ENCODE measurements at regions not wholly inside any gene's neighbourhood (a gene's known extent, or its start where the extent isn't known, plus 50 kb on each side); places are given as distances from the start of the nearest gene placed in this dataset.
A peak's percentile ranks its signal among the peaks of the same experiment; 100 is the strongest.

DNA sequence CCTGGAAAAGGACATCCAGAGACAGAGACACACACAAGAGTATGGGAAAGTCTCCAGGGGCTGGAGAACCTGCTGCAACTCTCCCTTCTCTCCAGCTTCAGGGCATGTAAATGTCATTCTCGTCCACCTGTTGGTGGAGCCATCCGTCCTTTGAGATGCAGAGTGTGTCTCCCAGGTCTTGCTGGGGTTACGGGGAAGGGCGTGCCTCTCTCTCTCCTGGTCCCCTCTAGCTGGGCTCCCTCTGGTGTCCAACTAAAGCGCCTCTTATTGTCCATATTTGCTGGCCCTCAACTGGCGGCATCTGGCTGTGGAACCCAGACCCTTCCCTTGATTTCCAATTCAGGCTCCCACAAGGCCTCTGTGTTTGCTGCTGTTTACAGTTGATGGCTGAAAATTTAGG lies 244.1 kb downstream of the BMP7 start:
- Histone ChIP-seq H3K9me3 (ENCODE audit: low read length) (no peaks in the 10 kb centered on the region), H3K36me3 (ENCODE audit: insufficient read depth, low read length) (no peaks in the 10 kb centered on the region), H3K4me1 (ENCODE audit: insufficient read depth, low read length) (no peaks in the 10 kb centered on the region), H3K27ac (ENCODE audit: low read depth, low read length) (no peak overlapping the region), H3K4me3 (ENCODE audit: low read length) (no peak overlapping the region), H3K27me3 (ENCODE audit: insufficient read depth, low read length, poor library complexity, severe bottlenecking) (peaks cover 4% of the 10 kb centered on the region)
- Mint-ChIP-seq H3K27me3 (peaks cover 8 to 19% of the 10 kb centered on the region in 2 donors), H3K4me1 (no peaks in the 10 kb centered on the region), H3K9me3 (peaks cover 0 to 3% (median 0%) of the 10 kb centered on the region in 5 donors), H3K4me3 (no peak overlapping the region), H3K27ac (no peak overlapping the region), H3K36me3 (no peaks in the 10 kb centered on the region)
- ChIA-PET CTCF (no interaction called here), POLR2A (no interaction called here)
- DNase-seq: no peak

DNA sequence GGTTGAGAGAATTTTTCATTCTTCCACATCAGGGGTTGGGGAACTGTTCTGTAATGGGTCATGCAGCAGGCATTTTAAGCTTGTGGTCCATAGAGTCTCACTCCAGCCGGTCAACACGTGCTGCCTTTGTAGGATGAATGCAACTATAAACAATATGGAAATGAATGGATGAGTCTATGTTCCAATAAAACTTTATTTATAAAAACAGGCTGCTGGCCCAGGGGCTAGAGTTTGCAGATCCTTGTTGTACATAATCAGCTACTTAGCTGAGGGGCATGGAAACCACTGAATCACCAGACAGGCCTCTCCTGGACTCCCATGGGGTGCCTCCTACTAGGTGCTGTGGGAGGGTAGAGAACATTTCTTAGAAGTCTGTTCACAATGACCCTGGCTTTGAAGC lies 243.4 kb downstream of the BMP7 start:
- Histone ChIP-seq H3K9me3 (ENCODE audit: low read length) (no peaks in the 10 kb centered on the region), H3K27me3 (ENCODE audit: insufficient read depth, low read length, poor library complexity, severe bottlenecking) (peaks cover 4% of the 10 kb centered on the region), H3K36me3 (ENCODE audit: insufficient read depth, low read length) (no peaks in the 10 kb centered on the region), H3K4me1 (ENCODE audit: insufficient read depth, low read length) (no peaks in the 10 kb centered on the region), H3K27ac (ENCODE audit: low read depth, low read length) (no peak overlapping the region), H3K4me3 (ENCODE audit: low read length) (no peak overlapping the region)
- no peak overlapping the region for H3K4me3 Mint-ChIP-seq
- no peak for DNase-seq
- no peaks in the 10 kb centered on the region for H3K36me3 Mint-ChIP-seq
- no peaks in the 10 kb centered on the region for H3K4me1 Mint-ChIP-seq
- peaks cover 8 to 19% of the 10 kb centered on the region in 2 donors for H3K27me3 Mint-ChIP-seq
- peaks cover 0 to 3% (median 0%) of the 10 kb centered on the region in 5 donors for H3K9me3 Mint-ChIP-seq
- ChIA-PET CTCF (no interaction called here), POLR2A (no interaction called here)
- H3K27ac Mint-ChIP-seq: no peak overlapping the region

DNA sequence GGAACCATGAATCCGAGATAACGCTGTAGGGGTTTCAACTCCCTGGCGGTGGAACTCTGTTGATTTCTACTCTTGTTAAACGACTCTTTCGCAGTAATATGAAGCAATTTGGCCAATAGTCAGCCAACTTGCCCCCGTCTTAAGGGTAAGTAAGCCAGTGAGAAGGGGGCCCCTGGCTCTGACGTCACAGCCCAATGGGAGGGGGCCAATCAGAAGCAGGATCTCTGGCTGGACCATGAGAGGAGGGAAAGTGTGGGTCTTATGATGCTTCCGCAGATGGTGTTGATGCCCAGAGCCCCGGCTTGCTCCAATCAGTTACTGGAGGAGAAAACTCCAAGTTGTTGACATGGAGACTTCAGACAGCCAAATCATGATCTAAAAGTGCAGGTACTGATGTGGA lies 242.4 kb downstream of the BMP7 start:
- DNase-seq: no peak
- Mint-ChIP-seq H3K36me3 (no peaks in the 10 kb centered on the region), H3K27me3 (peaks cover 7 to 23% of the 10 kb centered on the region in 2 donors), H3K9me3 (peaks cover 0 to 2% (median 0%) of the 10 kb centered on the region in 5 donors), H3K4me1 (no peaks in the 10 kb centered on the region), H3K27ac (no peak overlapping the region), H3K4me3 (no peak overlapping the region)
- POLR2A ChIA-PET: no interaction called here
- CTCF ChIA-PET: no interaction called here
- Histone ChIP-seq H3K4me1 (ENCODE audit: insufficient read depth, low read length) (no peaks in the 10 kb centered on the region), H3K36me3 (ENCODE audit: insufficient read depth, low read length) (no peaks in the 10 kb centered on the region), H3K27ac (ENCODE audit: low read depth, low read length) (no peak overlapping the region), H3K4me3 (ENCODE audit: low read length) (no peak overlapping the region), H3K9me3 (ENCODE audit: low read length) (no peaks in the 10 kb centered on the region), H3K27me3 (ENCODE audit: insufficient read depth, low read length, poor library complexity, severe bottlenecking) (peaks cover 4% of the 10 kb centered on the region)

DNA sequence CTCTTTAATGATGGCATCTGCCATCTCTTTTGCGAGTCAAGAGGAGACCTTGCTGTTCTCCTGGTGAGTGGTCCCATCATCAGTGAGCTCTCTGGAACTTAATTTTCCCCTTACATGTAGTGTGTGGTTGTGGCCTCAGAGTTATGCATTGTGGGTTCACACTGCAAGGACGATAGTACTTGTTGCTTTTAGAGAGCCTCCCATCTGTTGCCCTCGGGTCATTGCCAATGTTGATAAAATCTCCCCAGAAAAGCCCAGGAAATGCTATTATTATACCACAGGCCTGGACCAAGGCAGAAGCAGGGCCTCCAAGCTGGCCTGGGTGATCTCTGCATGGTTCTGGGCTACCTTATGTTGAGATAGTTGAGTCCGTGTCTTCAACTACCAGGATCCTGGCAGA lies 241.6 kb downstream of the BMP7 start:
- CTCF ChIA-PET: no interaction called here
- POLR2A ChIA-PET: no interaction called here
- Mint-ChIP-seq H3K9me3 (peaks cover 0 to 2% (median 0%) of the 10 kb centered on the region in 5 donors), H3K4me1 (no peaks in the 10 kb centered on the region), H3K4me3 (no peak overlapping the region), H3K36me3 (no peaks in the 10 kb centered on the region), H3K27ac (peak overlapping the region in 1 of 8 donors; percentile 68), H3K27me3 (peaks cover 7 to 29% of the 10 kb centered on the region in 2 donors)
- no peak for DNase-seq
- peaks cover 4% of the 10 kb centered on the region for H3K27me3 ChIP-seq (ENCODE audit: insufficient read depth, low read length, poor library complexity, severe bottlenecking)
- no peak overlapping the region for H3K4me3 ChIP-seq (ENCODE audit: low read length)
- no peak overlapping the region for H3K27ac ChIP-seq (ENCODE audit: low read depth, low read length)
- no peaks in the 10 kb centered on the region for H3K36me3 ChIP-seq (ENCODE audit: insufficient read depth, low read length)
- H3K9me3 ChIP-seq (ENCODE audit: low read length): no peaks in the 10 kb centered on the region
- no peaks in the 10 kb centered on the region for H3K4me1 ChIP-seq (ENCODE audit: insufficient read depth, low read length)

DNA sequence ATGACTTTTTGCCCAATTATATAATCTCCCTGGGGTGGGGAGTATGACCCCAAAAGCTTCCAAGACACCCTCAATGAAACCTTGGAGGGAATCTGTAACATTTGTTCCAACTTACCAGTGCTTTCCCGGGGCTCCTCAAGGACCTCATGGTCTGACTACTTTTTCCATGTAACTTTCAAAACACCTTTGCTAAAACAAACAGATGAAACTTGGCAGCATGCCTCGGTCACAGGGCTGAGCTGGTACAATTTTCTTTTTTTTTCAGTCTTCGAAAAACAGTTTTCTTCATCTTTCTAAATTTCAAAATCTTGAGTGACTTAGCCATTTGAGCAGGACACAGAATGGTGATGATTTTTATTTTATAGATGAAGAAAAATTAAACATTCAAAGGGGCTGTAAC lies 241.2 kb downstream of the BMP7 start:
- H3K4me1 Mint-ChIP-seq: no peaks in the 10 kb centered on the region
- H3K4me3 Mint-ChIP-seq: no peak overlapping the region
- H3K9me3 Mint-ChIP-seq: peaks cover 0 to 2% (median 0%) of the 10 kb centered on the region in 5 donors
- H3K27ac Mint-ChIP-seq: no peak overlapping the region
- H3K27me3 Mint-ChIP-seq: peaks cover 4 to 25% of the 10 kb centered on the region in 2 donors
- Histone ChIP-seq H3K4me1 (ENCODE audit: insufficient read depth, low read length) (no peaks in the 10 kb centered on the region), H3K36me3 (ENCODE audit: insufficient read depth, low read length) (no peaks in the 10 kb centered on the region), H3K27ac (ENCODE audit: low read depth, low read length) (no peak overlapping the region), H3K9me3 (ENCODE audit: low read length) (no peaks in the 10 kb centered on the region), H3K4me3 (ENCODE audit: low read length) (no peak overlapping the region), H3K27me3 (ENCODE audit: insufficient read depth, low read length, poor library complexity, severe bottlenecking) (peaks cover 4% of the 10 kb centered on the region)
- no peak for DNase-seq
- POLR2A ChIA-PET: no interaction called here
- H3K36me3 Mint-ChIP-seq: no peaks in the 10 kb centered on the region
- CTCF ChIA-PET: no interaction called here

DNA sequence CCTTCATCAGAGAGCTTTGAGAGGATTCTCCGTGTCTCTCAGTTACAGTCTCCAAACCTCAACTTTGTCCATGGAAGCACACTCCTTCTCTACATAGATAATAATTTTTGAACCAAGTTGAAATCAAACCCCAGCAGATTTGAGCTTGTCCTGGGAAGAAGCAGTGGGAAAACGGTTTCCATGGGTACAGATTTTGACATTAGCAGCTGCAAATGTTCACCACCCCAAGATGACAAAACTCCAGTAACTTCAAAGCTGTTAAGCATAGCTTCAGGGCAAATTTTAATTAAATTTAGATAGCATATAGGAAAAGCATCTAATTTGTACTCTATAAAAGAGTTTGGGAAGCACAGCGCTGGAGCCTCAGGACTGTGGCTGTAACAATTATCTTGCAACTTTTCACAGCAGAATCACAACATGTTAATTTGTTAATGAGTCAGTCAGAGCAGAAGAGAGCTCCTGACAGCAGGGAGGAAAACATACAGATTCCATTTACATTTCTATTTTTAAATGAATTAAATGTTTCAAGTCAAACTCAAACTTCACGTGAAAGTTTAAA lies 240.7 kb downstream of the BMP7 start:
- DNase-seq: no peak
- Histone ChIP-seq H3K27ac (ENCODE audit: low read depth, low read length) (no peak overlapping the region), H3K4me3 (ENCODE audit: low read length) (no peak overlapping the region), H3K9me3 (ENCODE audit: low read length) (no peaks in the 10 kb centered on the region), H3K4me1 (ENCODE audit: insufficient read depth, low read length) (no peaks in the 10 kb centered on the region), H3K36me3 (ENCODE audit: insufficient read depth, low read length) (no peaks in the 10 kb centered on the region), H3K27me3 (ENCODE audit: insufficient read depth, low read length, poor library complexity, severe bottlenecking) (peaks cover under 1% of the 10 kb centered on the region)
- ChIA-PET POLR2A (no interaction called here), CTCF (no interaction called here)
- no peak overlapping the region for H3K27ac Mint-ChIP-seq
- H3K9me3 Mint-ChIP-seq: peaks cover 0 to 2% (median 0%) of the 10 kb centered on the region in 5 donors
- H3K27me3 Mint-ChIP-seq: peaks cover 4 to 20% of the 10 kb centered on the region in 2 donors
- H3K4me1 Mint-ChIP-seq: no peaks in the 10 kb centered on the region
- H3K36me3 Mint-ChIP-seq: no peaks in the 10 kb centered on the region
- no peak overlapping the region for H3K4me3 Mint-ChIP-seq

DNA sequence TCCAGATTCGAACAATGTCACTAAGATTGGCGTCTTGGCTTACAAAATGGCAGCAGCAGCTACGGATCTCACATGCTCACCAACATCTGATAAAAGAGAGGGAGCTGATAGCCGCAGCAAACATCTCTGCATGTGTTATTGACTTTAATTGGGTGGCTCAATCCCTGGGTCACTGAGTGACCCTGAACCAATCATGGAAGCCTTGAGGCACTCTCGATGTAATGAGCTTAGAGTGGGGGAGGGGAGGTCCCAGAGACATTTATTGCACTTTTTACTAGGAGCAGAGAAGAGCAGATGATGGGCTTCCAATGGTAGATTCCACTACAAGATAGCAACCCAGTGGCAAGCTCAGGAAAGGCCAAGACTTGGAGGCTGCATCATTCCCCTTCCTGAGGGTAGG lies 238.7 kb downstream of the BMP7 start:
- no peaks in the 10 kb centered on the region for H3K36me3 ChIP-seq (ENCODE audit: insufficient read depth, low read length)
- Mint-ChIP-seq H3K27ac (no peak overlapping the region), H3K36me3 (no peaks in the 10 kb centered on the region), H3K4me1 (no peaks in the 10 kb centered on the region), H3K9me3 (peaks cover 0 to 5% (median 0%) of the 10 kb centered on the region in 5 donors), H3K4me3 (no peak overlapping the region), H3K27me3 (peaks cover 2 to 11% of the 10 kb centered on the region in 2 donors)
- H3K27me3 ChIP-seq (ENCODE audit: insufficient read depth, low read length, poor library complexity, severe bottlenecking): no peaks in the 10 kb centered on the region
- no peak overlapping the region for H3K4me3 ChIP-seq (ENCODE audit: low read length)
- no peaks in the 10 kb centered on the region for H3K9me3 ChIP-seq (ENCODE audit: low read length)
- CTCF ChIA-PET: no interaction called here
- POLR2A ChIA-PET: no interaction called here
- no peaks in the 10 kb centered on the region for H3K4me1 ChIP-seq (ENCODE audit: insufficient read depth, low read length)
- no peak for DNase-seq
- no peak overlapping the region for H3K27ac ChIP-seq (ENCODE audit: low read depth, low read length)

DNA sequence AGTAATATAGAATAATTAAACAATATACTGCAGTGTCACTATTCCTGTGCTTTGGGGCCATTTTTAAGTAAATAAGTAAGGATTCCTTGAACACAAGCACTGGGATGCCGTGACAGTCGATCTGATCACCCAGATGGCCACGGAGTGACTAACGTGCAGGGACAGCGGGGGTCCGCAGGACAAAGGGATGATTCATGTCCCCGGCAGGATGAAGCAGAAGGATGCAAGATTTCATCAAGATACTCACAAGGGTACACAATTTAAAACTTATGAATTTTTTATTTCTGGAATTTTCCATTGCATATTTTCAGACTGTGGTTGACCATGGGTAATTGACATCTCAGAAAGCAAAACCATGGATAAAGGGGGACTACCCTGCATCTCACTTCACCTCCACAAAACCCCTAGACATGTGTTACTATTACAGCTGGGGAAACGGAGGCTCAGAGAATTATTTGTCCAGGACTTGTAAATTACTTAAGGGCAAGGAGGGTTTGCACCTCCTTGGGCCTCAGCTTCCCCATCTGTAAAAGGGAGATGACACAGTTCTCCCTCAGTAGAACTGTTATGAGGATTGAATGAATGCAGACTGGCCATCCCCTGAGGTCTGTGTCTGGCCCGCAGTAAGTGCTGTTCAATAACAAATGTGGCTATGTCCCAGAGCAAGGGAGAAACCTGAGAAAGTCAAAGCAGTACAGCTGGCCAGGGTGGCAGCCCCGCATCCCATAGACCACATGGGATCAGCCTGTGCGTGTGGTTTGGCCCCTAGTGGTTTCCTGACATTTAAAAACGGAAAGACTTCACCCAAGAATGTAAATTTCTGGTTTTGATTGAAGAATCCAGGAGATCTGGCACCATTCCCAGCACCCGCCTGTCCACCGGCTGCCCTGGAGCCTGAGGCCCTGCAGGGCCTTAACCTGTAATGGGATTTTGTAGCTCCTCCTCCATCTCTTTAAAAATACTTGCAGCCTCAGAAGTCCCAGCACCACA lies 235.5 kb downstream of the BMP7 start:
- Mint-ChIP-seq H3K4me3 (no peak overlapping the region), H3K9me3 (peaks cover 0 to 5% (median 1%) of the 10 kb centered on the region in 5 donors), H3K36me3 (no peaks in the 10 kb centered on the region), H3K4me1 (no peaks in the 10 kb centered on the region), H3K27me3 (peaks cover 5 to 16% of the 10 kb centered on the region in 2 donors), H3K27ac (no peak overlapping the region)
- H3K9me3 ChIP-seq (ENCODE audit: low read length): no peaks in the 10 kb centered on the region
- CTCF ChIA-PET: no interaction called here
- no peaks in the 10 kb centered on the region for H3K4me1 ChIP-seq (ENCODE audit: insufficient read depth, low read length)
- DNase-seq: no peak
- POLR2A ChIA-PET: no interaction called here
- H3K27me3 ChIP-seq (ENCODE audit: insufficient read depth, low read length, poor library complexity, severe bottlenecking): no peaks in the 10 kb centered on the region
- no peak overlapping the region for H3K4me3 ChIP-seq (ENCODE audit: low read length)
- no peak overlapping the region for H3K27ac ChIP-seq (ENCODE audit: low read depth, low read length)
- no peaks in the 10 kb centered on the region for H3K36me3 ChIP-seq (ENCODE audit: insufficient read depth, low read length)

Data from CD8-positive, alpha-beta memory T cell (primary cell).